Mucosa of gallbladder (tissue), 1 donor: ENCODE measurements at regions not wholly inside any gene's neighbourhood (a gene's known extent, or its start where the extent isn't known, plus 50 kb on each side); places are given as distances from the start of the nearest gene placed in this dataset.
A peak's percentile ranks its signal among the peaks of the same experiment; 100 is the strongest.

Experiments
- DNase-seq: peaks from one replicate; pipeline ENCODE4 v3.0.0-alpha.2; 2020; ENCODE audit warnings: low spot score
- donor health status: DM: no; HTN: no; CAD: no.

- no peak for DNase-seq
These were observed 613.4 kb downstream of the PLCL1 start for GRCh38 chr2:198417836-198418235.

GRCh38 chr2:198414976-198415375 lies 610.6 kb downstream of the PLCL1 start:
- no peak for DNase-seq

- no peak for DNase-seq
These were observed 607.5 kb downstream of the PLCL1 start for GRCh38 chr2:198411936-198412335.

- DNase-seq = no peak
These were observed 603.8 kb downstream of the PLCL1 start for GRCh38 chr2:198408171-198408570.

- no peak for DNase-seq
These were observed 600.9 kb downstream of the PLCL1 start for GRCh38 chr2:198405311-198405710.

GRCh38 chr2:198401644-198402043 lies 597.3 kb downstream of the PLCL1 start:
- DNase-seq = no peak

GRCh38 chr2:198400999-198401398 lies 596.6 kb downstream of the PLCL1 start:
- no peak for DNase-seq

GRCh38 chr2:198394208-198394607 lies 589.8 kb downstream of the PLCL1 start:
- no peak for DNase-seq

GRCh38 chr2:198390670-198391069 lies 586.3 kb downstream of the PLCL1 start:
- DNase-seq = no peak

GRCh38 chr2:198387677-198388076 lies 583.3 kb downstream of the PLCL1 start:
- DNase-seq = no peak

- DNase-seq = no peak
These were observed 581.5 kb downstream of the PLCL1 start for GRCh38 chr2:198385856-198386255.

- no peak for DNase-seq
These were observed 580.9 kb downstream of the PLCL1 start for GRCh38 chr2:198385326-198385725.

GRCh38 chr2:198383392-198383791 lies 579.0 kb downstream of the PLCL1 start:
- no peak for DNase-seq

GRCh38 chr2:198382811-198383210 lies 578.4 kb downstream of the PLCL1 start:
- DNase-seq = no peak

GRCh38 chr2:198376677-198377076 lies 572.3 kb downstream of the PLCL1 start:
- DNase-seq = no peak

- no peak for DNase-seq
These were observed 570.7 kb downstream of the PLCL1 start for GRCh38 chr2:198375083-198375410.

GRCh38 chr2:198374375-198375082 lies 570.1 kb downstream of the PLCL1 start:
- DNase-seq = peak; percentile 46

- DNase-seq = no peak
These were observed 567.6 kb downstream of the PLCL1 start for GRCh38 chr2:198371921-198372543.

GRCh38 chr2:198371329-198371728 lies 566.9 kb downstream of the PLCL1 start:
- no peak for DNase-seq

- no peak for DNase-seq
These were observed 563.7 kb downstream of the PLCL1 start for GRCh38 chr2:198368089-198368488.

- no peak for DNase-seq
These were observed 558.3 kb downstream of the PLCL1 start for GRCh38 chr2:198362740-198363139.

GRCh38 chr2:198359308-198359707 lies 554.9 kb downstream of the PLCL1 start:
- no peak for DNase-seq

GRCh38 chr2:198356157-198356556 lies 551.8 kb downstream of the PLCL1 start:
- DNase-seq = no peak

GRCh38 chr2:198351647-198352046 lies 547.3 kb downstream of the PLCL1 start:
- DNase-seq = no peak
